Tibial nerve (tissue), 3 donors: ENCODE measurements at regions not wholly inside any gene's neighbourhood (a gene's known extent, or its start where the extent isn't known, plus 50 kb on each side); places are given as distances from the start of the nearest gene placed in this dataset.

ENCODE experiments used
- POLR2A ChIP-seq, 2 donors: fragments of 450-650 bp; IDR thresholded peaks; one replicate each; pipeline ENCODE4 v1.6.1; 2017; ENCODE audit warnings: antibody characterized with exemption in 2 of 2, mild to moderate bottlenecking in 2 of 2, moderate library complexity in 2 of 2
- TF ChIP-seq, protein P1 (sequence below), 5 experiments: fragments of 200-600 bp in 3 of 5; fragments of 450-650 bp in 2 of 5; sonication (generic) in 3 of 5; IDR thresholded peaks; one replicate each; pipeline ENCODE4 v1.5.1; 2016 to 2019; ENCODE audit warnings: antibody characterized with exemption in 5 of 5, mild to moderate bottlenecking in 3 of 5, moderate library complexity in 2 of 5

DNA sequence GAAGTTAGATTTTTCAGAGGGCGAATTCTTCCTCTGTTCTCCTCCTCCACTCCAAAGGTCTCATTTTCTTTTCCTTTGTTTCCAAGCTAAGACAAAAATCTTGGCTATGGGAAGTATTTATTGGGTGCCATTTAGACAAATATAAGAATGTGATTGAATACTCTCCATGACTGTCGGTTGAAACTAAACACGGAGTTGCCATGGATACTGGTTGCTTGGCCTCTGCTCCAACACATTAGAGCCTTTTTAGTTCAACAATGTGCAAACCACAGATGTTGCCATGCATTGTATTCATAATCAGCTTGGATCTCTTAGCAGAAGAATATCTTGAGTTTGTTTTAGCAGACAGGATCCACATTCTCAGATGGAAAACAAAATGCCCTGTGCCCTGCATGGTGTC, 366.5 kb upstream of the LCORL start:
- TF ChIP-seq, protein P1, sequence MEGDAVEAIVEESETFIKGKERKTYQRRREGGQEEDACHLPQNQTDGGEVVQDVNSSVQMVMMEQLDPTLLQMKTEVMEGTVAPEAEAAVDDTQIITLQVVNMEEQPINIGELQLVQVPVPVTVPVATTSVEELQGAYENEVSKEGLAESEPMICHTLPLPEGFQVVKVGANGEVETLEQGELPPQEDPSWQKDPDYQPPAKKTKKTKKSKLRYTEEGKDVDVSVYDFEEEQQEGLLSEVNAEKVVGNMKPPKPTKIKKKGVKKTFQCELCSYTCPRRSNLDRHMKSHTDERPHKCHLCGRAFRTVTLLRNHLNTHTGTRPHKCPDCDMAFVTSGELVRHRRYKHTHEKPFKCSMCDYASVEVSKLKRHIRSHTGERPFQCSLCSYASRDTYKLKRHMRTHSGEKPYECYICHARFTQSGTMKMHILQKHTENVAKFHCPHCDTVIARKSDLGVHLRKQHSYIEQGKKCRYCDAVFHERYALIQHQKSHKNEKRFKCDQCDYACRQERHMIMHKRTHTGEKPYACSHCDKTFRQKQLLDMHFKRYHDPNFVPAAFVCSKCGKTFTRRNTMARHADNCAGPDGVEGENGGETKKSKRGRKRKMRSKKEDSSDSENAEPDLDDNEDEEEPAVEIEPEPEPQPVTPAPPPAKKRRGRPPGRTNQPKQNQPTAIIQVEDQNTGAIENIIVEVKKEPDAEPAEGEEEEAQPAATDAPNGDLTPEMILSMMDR (IDR thresholded peaks at IDR 0.05) = no peak
- no peak for TF ChIP-seq POLR2A (IDR thresholded peaks at IDR 0.05)
